ENCODE measurements at regions not wholly inside any gene's neighbourhood (a gene's known extent, or its start where the extent isn't known, plus 50 kb on each side); places are given as distances from the start of the nearest gene placed in this dataset.

DNA sequence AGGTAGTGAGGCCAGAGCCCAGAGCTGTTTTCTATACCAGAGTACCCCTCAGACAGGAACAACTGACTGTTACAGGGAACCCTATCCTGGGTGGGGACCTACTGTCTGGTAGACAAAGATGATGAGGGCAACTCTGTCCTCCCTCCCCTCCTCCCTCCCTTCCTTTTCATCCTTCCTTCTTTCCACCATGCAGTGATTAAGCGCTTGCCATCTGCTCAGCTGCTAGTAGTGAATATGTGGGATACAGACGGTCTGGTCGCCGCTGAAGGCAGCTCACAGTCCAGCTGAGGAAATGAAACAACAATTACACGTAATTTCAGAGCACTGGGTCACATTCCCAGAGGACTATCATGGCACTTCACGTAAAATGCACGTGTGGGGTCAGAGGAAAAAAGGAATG lies 597.1 kb downstream of the BUD13 start:
- ChIA-PET CTCF (no interaction called here), POLR2A (no interaction called here)
- no peak for DNase-seq (ENCODE audit: extremely low spot score)
- TF ChIP-seq, protein P1, sequence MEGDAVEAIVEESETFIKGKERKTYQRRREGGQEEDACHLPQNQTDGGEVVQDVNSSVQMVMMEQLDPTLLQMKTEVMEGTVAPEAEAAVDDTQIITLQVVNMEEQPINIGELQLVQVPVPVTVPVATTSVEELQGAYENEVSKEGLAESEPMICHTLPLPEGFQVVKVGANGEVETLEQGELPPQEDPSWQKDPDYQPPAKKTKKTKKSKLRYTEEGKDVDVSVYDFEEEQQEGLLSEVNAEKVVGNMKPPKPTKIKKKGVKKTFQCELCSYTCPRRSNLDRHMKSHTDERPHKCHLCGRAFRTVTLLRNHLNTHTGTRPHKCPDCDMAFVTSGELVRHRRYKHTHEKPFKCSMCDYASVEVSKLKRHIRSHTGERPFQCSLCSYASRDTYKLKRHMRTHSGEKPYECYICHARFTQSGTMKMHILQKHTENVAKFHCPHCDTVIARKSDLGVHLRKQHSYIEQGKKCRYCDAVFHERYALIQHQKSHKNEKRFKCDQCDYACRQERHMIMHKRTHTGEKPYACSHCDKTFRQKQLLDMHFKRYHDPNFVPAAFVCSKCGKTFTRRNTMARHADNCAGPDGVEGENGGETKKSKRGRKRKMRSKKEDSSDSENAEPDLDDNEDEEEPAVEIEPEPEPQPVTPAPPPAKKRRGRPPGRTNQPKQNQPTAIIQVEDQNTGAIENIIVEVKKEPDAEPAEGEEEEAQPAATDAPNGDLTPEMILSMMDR (IDR thresholded peaks at IDR 0.05; ENCODE audit: control extremely low read depth, extremely low read depth, low read depth, missing control alignments), result no peak

DNA sequence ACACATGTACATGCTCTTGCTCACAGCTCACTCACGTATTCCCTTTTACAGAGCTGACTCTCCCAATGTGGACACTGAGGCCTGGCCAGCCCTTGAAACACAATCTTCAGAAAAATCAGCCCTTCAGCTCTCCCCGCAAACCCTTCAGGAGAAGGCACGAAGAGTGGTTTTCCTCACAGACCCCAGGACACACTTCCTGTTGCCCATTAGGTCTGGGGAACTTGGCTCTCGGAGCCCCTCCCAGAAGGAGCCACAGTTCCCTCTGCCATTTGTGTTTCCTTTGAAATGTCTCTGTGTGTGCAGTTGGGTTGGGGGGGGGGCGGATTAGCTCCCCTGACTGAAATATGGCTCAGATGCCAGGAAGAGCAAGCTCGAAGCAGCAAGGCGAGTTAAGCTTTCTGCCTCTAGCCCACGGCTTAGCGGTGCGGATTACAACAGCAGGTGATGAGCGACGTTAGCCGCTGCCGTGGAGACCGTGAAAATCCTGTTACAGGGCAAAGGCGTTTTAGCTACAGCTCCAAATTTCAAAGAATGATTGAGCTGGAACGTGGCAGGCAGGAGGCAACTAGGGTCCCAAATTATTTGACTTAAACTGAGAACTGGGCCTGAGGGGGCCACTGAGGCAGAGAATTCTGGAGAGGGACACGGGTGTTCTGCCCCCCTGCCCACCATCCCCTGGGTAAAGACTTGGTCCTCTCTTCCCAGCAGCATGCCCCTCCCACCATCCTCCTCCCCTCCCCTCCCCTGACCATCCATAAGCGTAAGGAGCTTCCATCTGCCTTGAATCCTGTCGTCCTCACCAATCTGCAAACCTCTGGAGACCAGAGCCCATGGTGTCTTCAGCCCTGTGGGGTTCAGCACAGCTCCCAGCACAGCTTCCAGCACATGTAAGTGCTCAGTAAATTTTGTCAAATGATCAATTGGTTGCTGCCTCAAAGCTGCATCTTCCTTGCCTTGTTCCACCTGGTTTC lies 598.6 kb downstream of the BUD13 start:
- TF ChIP-seq, protein P1 (IDR thresholded peaks at IDR 0.05; ENCODE audit: control extremely low read depth, extremely low read depth, low read depth, missing control alignments), result no peak
- CTCF ChIA-PET, result no interaction called here
- POLR2A ChIA-PET, result no interaction called here
- no peak for DNase-seq (ENCODE audit: extremely low spot score)

DNA sequence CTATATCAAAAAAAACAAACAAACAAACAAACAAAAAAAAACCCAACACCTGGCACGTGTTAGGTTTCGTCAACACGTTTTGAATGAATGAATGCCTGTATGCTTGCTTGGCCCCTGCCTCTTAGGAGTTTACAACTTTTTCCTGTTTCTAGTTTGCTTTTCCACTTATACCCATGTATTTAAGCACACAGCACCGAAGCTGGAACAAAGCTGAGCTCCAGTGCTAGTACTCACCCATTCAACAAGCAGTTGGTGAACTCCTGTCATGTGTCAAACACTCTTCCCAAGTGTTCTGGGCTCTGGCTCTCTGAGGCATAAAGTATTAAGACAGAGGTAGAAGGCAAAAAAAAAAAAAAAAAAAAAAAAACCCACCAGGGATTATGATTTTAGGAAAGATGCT lies 599.3 kb downstream of the BUD13 start:
- ChIA-PET CTCF (no interaction called here), POLR2A (no interaction called here)
- no peak for DNase-seq (ENCODE audit: extremely low spot score)
- TF ChIP-seq, protein P1 (IDR thresholded peaks at IDR 0.05; ENCODE audit: control extremely low read depth, extremely low read depth, low read depth, missing control alignments), result no peak

DNA sequence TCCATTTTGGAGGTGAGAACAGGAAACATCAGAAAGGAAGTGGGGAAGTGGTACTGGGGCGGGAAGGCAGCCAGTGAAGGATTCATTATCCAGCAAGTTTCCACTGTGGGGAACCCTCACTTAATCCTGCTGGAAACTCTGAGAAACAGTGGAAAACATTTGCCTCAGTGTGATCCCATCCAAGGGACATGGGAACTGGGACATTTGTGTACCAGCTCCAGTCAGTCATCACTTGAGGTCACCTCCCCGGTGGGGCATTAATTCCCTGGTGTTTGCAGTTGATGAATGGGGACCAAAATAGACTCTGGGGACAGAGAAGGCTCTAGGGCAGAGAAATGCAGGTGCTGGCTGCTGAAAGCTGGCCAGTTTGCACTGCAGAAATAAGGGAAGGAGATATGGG lies 599.9 kb downstream of the BUD13 start:
- ChIA-PET CTCF (no interaction called here), POLR2A (no interaction called here)
- DNase-seq (ENCODE audit: extremely low spot score), result no peak
- TF ChIP-seq, protein P1 (IDR thresholded peaks at IDR 0.05; ENCODE audit: control extremely low read depth, extremely low read depth, low read depth, missing control alignments), result no peak

DNA sequence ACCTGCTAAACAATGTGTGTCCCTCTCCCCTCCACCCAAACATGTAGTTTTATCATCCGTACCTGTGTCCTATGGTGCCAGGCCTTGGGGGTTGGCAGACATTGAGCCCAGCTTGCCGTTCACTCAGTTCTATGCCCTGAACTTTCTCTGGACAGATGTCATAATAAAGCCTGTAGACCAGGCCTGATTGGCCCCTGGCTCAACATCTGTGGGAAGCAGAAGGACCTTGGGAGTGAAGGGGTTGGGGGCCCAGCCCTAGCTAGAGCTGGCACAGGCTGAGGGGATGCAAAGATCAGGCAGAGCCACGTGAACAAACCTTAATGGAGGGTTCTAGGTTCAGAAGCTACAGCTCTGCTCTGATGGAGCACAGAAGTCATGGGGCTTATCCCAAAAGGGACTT lies 600.6 kb downstream of the BUD13 start:
- CTCF ChIA-PET, result no interaction called here
- TF ChIP-seq, protein P1 (IDR thresholded peaks at IDR 0.05; ENCODE audit: control extremely low read depth, extremely low read depth, low read depth, missing control alignments), result no peak
- DNase-seq (ENCODE audit: extremely low spot score), result no peak
- POLR2A ChIA-PET, result no interaction called here

DNA sequence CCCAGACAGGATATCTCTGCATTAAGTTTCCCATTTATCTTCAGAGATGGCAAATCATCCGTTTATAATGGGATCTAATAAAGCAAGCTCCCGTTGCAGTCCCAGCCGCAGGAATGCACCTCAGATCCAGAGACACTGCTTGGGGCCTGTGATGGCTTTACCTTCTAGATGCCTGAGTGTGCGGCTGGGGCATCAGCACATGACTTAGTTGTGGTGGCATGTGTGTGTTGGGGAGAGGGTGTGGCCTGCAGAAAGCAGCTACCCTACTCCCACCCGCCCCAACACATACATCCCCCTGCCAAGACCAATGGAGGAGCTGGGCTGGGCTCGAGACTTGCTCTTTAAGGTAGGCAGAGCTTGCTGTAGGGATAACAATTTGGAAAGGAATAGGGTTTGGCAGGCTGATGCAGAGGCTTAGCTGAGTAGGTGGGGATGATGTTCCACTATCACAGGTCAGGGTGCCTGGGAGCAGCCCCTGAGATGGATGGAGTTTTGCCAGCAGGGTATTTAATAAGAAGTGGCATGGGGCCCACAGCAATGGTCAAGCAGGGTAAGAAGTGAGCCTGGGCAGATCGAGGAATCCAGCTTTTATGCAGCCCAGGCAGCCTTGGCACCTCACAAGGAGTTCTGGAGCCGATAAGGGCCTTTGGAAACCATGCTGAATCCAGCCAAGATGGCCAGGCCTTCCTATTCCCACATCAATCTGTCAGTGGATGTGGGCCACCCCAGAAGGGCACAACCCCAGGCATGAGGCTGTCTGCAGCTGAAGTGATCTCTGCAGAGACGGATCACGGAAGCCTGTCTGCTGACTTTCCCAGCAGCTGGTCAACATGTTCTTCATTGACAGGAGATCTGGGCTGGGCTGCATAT lies 601.3 kb downstream of the BUD13 start:
- CTCF ChIA-PET, result no interaction called here
- POLR2A ChIA-PET, result no interaction called here
- TF ChIP-seq, protein P1 (IDR thresholded peaks at IDR 0.05; ENCODE audit: control extremely low read depth, extremely low read depth, low read depth, missing control alignments), result no peak

More for the DNA sequence above, 601.3 kb downstream of the BUD13 start:
- no peak for DNase-seq (ENCODE audit: extremely low spot score)

Data from GM10248 (cell line).